ENCODE measurements at regions not wholly inside any gene's neighbourhood (a gene's known extent, or its start where the extent isn't known, plus 50 kb on each side); places are given as distances from the start of the nearest gene placed in this dataset.
A peak's percentile ranks its signal among the peaks of the same experiment; 100 is the strongest.

GRCh38 chr21:16324630-16325029, 594.8 kb downstream of the USP25 start:
- ATAC-seq (no peak), DNase-seq (no peak)
- Histone ChIP-seq H3K27me3 (no peaks in the 10 kb centered on the region), H3K27ac (no peak overlapping the region), H3K9me3 (no peaks in the 10 kb centered on the region), H3K36me3 (no peaks in the 10 kb centered on the region), H3K4me3 (no peak overlapping the region), H3K4me1 (peaks cover 0 to 11% (median 0%) of the 10 kb centered on the region in 9 donors)
- WGBS, 2 donors: 40 to 67% methylated on average over 1 of the region's 1 CpG
- no peak for TF ChIP-seq CTCF (IDR thresholded peaks at IDR 0.05)
- intact Hi-C loops (cut with DNase I): loop anchor here in 5 of 10 donors (5.0 to 10.0 kb wide), 5 partner anchors 50 to 1130 kb away; no protein-coding TSS in a partner anchor

GRCh38 chr21:16330082-16330907, 600.5 kb downstream of the USP25 start:
- TF ChIP-seq CTCF (IDR thresholded peaks at IDR 0.05): peak; percentile 46 to 84 (median 76)
- Histone ChIP-seq H3K9me3 (no peaks in the 10 kb centered on the region), H3K4me1 (peaks cover 0 to 7% (median 0%) of the 10 kb centered on the region in 9 donors), H3K4me3 (peak overlapping the region in 3 of 10 donors; percentile 1 to 10 (median 5)), H3K36me3 (no peaks in the 10 kb centered on the region), H3K27ac (no peak overlapping the region), H3K27me3 (no peaks in the 10 kb centered on the region)
- WGBS, 2 donors: 23 to 27% methylated on average over 6 of the region's 6 CpGs
- peak in 1 of 2 donors; percentile 65 for DNase-seq
- intact Hi-C loops (cut with DNase I): loop anchor here in 7 of 10 donors (1.0 to 10.0 kb wide), 8 partner anchors 133 to 435 kb away; no protein-coding TSS in a partner anchor
- ATAC-seq: peak; percentile 86 to 98 (median 96)

GRCh38 chr21:16330908-16331268, 601.1 kb downstream of the USP25 start:
- Histone ChIP-seq H3K36me3 (no peaks in the 10 kb centered on the region), H3K4me3 (peak overlapping the region in 2 of 10 donors; percentile 5 to 10), H3K4me1 (peaks cover 0 to 7% (median 0%) of the 10 kb centered on the region in 9 donors), H3K27ac (no peak overlapping the region), H3K27me3 (no peaks in the 10 kb centered on the region), H3K9me3 (no peaks in the 10 kb centered on the region)
- no peak for DNase-seq
- no peak for ATAC-seq
- WGBS, 2 donors: 63 to 65% methylated on average over 5 of the region's 5 CpGs
- TF ChIP-seq CTCF (IDR thresholded peaks at IDR 0.05): no peak
- intact Hi-C loops (cut with DNase I): loop anchor here in 7 of 10 donors (1.0 to 10.0 kb wide), 8 partner anchors 134 to 436 kb away; no protein-coding TSS in a partner anchor

GRCh38 chr21:16337266-16337665, 607.5 kb downstream of the USP25 start:
- H3K4me1 ChIP-seq: no peaks in the 10 kb centered on the region
- H3K9me3 ChIP-seq: no peaks in the 10 kb centered on the region
- no peak for TF ChIP-seq CTCF (IDR thresholded peaks at IDR 0.05)
- no peaks in the 10 kb centered on the region for H3K27me3 ChIP-seq
- DNase-seq: no peak
- H3K4me3 ChIP-seq: no peak overlapping the region
- no peaks in the 10 kb centered on the region for H3K36me3 ChIP-seq
- intact Hi-C loops (cut with DNase I): loop anchor here in 4 of 10 donors (10.0 kb wide), 3 partner anchors 252 to 442 kb away; no protein-coding TSS in a partner anchor
- no peak overlapping the region for H3K27ac ChIP-seq
- WGBS, 2 donors: 97 to 99% methylated on average over 2 of the region's 2 CpGs
- ATAC-seq: no peak
